Activated B cell treated with CpG ODN at 0.5 μM for 24 hours (primary cell): ENCODE measurements at regions not wholly inside any gene's neighbourhood (a gene's known extent, or its start where the extent isn't known, plus 50 kb on each side); places are given as distances from the start of the nearest gene placed in this dataset.

Source experiments
- ATAC-seq: fragments of 200-7000 bp; cut with Tn5 transposase; one replicate; pipeline ENCODE4 v1.10.0; 2021; ENCODE audit warnings: low read depth, mild to moderate bottlenecking, moderate library complexity
- CTCF ChIA-PET: fragments of 350-600 bp; sonication (Branson Sonifier 250); formaldehyde crosslinking; loops from one replicate; lab custom pipeline; 2021; ENCODE audit warnings: antibody characterized with exemption; lab: Charles Lee
- POLR2A ChIA-PET: fragments of 350-600 bp; sonication (Branson Sonifier 250); formaldehyde crosslinking; loops from one replicate; lab custom pipeline; 2021; ENCODE audit warnings: antibody characterized with exemption; lab: Charles Lee
- DNase-seq: peaks from one replicate; pipeline ENCODE4 v3.0.0; 2022
- H3K27ac Mint-ChIP-seq: one replicate; pipeline ENCODE4 v1.8.0; 2020; ENCODE audit warnings: mixed read lengths
- H3K27me3 Mint-ChIP-seq: one replicate; pipeline ENCODE4 v1.8.0; 2021; ENCODE audit warnings: mixed read lengths
- H3K36me3 Mint-ChIP-seq: one replicate; pipeline ENCODE4 v1.8.0; 2021; ENCODE audit warnings: low read depth, mixed read lengths
- H3K4me1 Mint-ChIP-seq: one replicate; pipeline ENCODE4 v1.8.0; 2021; ENCODE audit warnings: mixed read lengths
- H3K4me3 Mint-ChIP-seq: one replicate; pipeline ENCODE4 v1.8.0; 2020; ENCODE audit warnings: mild to moderate bottlenecking, mixed read lengths
- H3K9me3 Mint-ChIP-seq: one replicate; pipeline ENCODE4 v1.8.0; 2020; ENCODE audit warnings: mixed read lengths
- CTCF ChIP-seq: fragments of 200-600 bp; IDR thresholded peaks from one replicate; pipeline ENCODE4 v1.8.0; 2022; ENCODE audit warnings: antibody characterized with exemption, mild to moderate bottlenecking
- intact Hi-C: fragments of 100-400 bp; cut with micrococcal nuclease; formaldehyde crosslinking; loops from one replicate; pipeline ENCODE4 v1.15.1; 2024

GRCh38 chr5:82833277-82833676 lies 243.9 kb downstream of the TMEM167A start:
- Mint-ChIP-seq H3K4me1 (no peaks in the 10 kb centered on the region), H3K4me3 (no peak overlapping the region), H3K9me3 (peaks cover 13% of the 10 kb centered on the region), H3K27me3 (no peaks in the 10 kb centered on the region), H3K36me3 (no peaks in the 10 kb centered on the region), H3K27ac (no peak overlapping the region)
- DNase-seq (no peak), ATAC-seq (no peak)
- intact Hi-C loops: no loop called here
- TF ChIP-seq CTCF: no peak
- ChIA-PET POLR2A (no interaction called here), CTCF (no interaction called here)

- Mint-ChIP-seq H3K27me3 (no peaks in the 10 kb centered on the region), H3K4me3 (no peak overlapping the region), H3K4me1 (no peaks in the 10 kb centered on the region), H3K9me3 (peaks cover 13% of the 10 kb centered on the region), H3K27ac (no peak overlapping the region), H3K36me3 (no peaks in the 10 kb centered on the region)
- CTCF ChIA-PET: no interaction called here
- POLR2A ChIA-PET: no interaction called here
- ATAC-seq (no peak), DNase-seq (no peak)
- intact Hi-C loops: no loop called here
- TF ChIP-seq CTCF: no peak
Measured at GRCh38 chr5:82832445-82832844, 244.7 kb downstream of the TMEM167A start.

GRCh38 chr5:82828211-82828610 lies 249.0 kb downstream of the TMEM167A start:
- TF ChIP-seq CTCF: no peak
- Mint-ChIP-seq H3K27me3 (no peaks in the 10 kb centered on the region), H3K4me3 (no peak overlapping the region), H3K27ac (no peak overlapping the region), H3K4me1 (peaks cover 5% of the 10 kb centered on the region), H3K36me3 (no peaks in the 10 kb centered on the region), H3K9me3 (no peaks in the 10 kb centered on the region)
- intact Hi-C loops: no loop called here
- CTCF ChIA-PET: no interaction called here
- POLR2A ChIA-PET: no interaction called here
- DNase-seq (no peak), ATAC-seq (no peak)

GRCh38 chr5:82827651-82828050 lies 249.5 kb downstream of the TMEM167A start:
- intact Hi-C loops: no loop called here
- Mint-ChIP-seq H3K9me3 (no peaks in the 10 kb centered on the region), H3K27ac (no peak overlapping the region), H3K4me1 (peaks cover 5% of the 10 kb centered on the region), H3K4me3 (no peak overlapping the region), H3K36me3 (no peaks in the 10 kb centered on the region), H3K27me3 (no peaks in the 10 kb centered on the region)
- TF ChIP-seq CTCF: no peak
- CTCF ChIA-PET: no interaction called here
- ATAC-seq: no peak
- no peak for DNase-seq
- POLR2A ChIA-PET: no interaction called here

GRCh38 chr5:82822634-82822927 lies 254.6 kb downstream of the TMEM167A start:
- intact Hi-C loops: no loop called here
- no peak for ATAC-seq

More at GRCh38 chr5:82822634-82822927, 254.6 kb downstream of the TMEM167A start:
- DNase-seq: no peak
- Mint-ChIP-seq H3K27ac (no peak overlapping the region), H3K36me3 (no peaks in the 10 kb centered on the region), H3K4me3 (no peak overlapping the region), H3K4me1 (peaks cover 28% of the 10 kb centered on the region), H3K9me3 (no peaks in the 10 kb centered on the region), H3K27me3 (no peaks in the 10 kb centered on the region)
- ChIA-PET CTCF (no interaction called here), POLR2A (no interaction called here)
- no peak for TF ChIP-seq CTCF
